ENCODE measurements at regions not wholly inside any gene's neighbourhood (a gene's known extent, or its start where the extent isn't known, plus 50 kb on each side); places are given as distances from the start of the nearest gene placed in this dataset.

DNA sequence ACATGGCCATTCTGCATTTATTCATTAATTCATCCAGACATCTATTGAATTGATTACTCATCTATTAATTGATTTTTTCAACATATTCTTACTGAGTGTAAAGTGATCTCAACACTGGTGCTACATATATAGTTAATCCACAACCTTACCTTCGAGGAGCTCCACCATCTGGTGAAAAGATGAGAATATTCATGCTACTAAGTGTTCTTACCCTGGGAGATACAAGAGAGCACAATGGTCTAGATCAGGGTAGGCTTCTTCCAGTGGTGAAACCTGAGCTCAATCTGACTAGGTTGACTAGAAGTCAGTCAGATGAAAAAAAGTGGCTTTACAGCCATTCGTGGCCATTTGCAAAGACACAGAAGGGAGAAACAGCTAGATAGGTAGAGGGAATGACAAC is 507.4 kb downstream of the ANKRD7 start:
- intact Hi-C loops (cut with DNase I): no loop called here

DNA sequence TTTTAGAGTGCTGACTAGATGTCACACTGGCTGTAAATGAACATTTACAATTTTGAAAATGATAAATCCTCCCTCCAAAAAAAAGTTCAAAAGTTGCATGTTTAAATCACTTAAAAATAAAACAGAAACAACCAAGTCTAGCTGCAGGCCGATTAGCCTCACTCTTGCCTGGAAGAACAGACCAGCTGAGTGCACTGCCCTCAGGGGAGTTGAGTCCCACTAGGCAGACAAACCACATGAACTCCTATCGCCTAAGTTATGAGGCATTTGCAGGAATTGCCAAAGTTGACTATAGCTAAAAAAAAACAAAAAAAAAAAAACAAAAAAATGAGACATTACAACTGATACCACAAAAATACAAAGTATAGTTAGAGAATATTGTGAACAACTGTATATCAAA is 510.0 kb downstream of the ANKRD7 start:
- Histone ChIP-seq H3K4me1 (no peaks in the 10 kb centered on the region), H3K9me3 (no peaks in the 10 kb centered on the region), H3K27me3 (no peaks in the 10 kb centered on the region), H3K36me3 (no peaks in the 10 kb centered on the region), H3K27ac (no peak overlapping the region), H3K4me3 (no peak overlapping the region)
- DNase-seq (ENCODE audit: extremely low spot score in 2 of 2): no peak
- TF ChIP-seq POLR2AphosphoS5 (IDR thresholded peaks at IDR 0.05; ENCODE audit: insufficient read depth in 1 of 2, low read depth in 1 of 2) (no peak), POLR2A (IDR thresholded peaks at IDR 0.05) (no peak)
- TF ChIP-seq, protein P1, sequence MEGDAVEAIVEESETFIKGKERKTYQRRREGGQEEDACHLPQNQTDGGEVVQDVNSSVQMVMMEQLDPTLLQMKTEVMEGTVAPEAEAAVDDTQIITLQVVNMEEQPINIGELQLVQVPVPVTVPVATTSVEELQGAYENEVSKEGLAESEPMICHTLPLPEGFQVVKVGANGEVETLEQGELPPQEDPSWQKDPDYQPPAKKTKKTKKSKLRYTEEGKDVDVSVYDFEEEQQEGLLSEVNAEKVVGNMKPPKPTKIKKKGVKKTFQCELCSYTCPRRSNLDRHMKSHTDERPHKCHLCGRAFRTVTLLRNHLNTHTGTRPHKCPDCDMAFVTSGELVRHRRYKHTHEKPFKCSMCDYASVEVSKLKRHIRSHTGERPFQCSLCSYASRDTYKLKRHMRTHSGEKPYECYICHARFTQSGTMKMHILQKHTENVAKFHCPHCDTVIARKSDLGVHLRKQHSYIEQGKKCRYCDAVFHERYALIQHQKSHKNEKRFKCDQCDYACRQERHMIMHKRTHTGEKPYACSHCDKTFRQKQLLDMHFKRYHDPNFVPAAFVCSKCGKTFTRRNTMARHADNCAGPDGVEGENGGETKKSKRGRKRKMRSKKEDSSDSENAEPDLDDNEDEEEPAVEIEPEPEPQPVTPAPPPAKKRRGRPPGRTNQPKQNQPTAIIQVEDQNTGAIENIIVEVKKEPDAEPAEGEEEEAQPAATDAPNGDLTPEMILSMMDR (IDR thresholded peaks at IDR 0.05): no peak
- intact Hi-C loops (cut with DNase I): no loop called here

More for the DNA sequence above, 507.4 kb downstream of the ANKRD7 start:
- H3K4me3 ChIP-seq: no peak overlapping the region
- no peaks in the 10 kb centered on the region for H3K4me1 ChIP-seq
- TF ChIP-seq POLR2A (IDR thresholded peaks at IDR 0.05) (no peak), POLR2AphosphoS5 (IDR thresholded peaks at IDR 0.05; ENCODE audit: insufficient read depth in 1 of 2, low read depth in 1 of 2) (no peak)
- TF ChIP-seq, protein P1 (IDR thresholded peaks at IDR 0.05): no peak
- no peak overlapping the region for H3K27ac ChIP-seq
- H3K27me3 ChIP-seq: no peaks in the 10 kb centered on the region
- no peaks in the 10 kb centered on the region for H3K9me3 ChIP-seq
- no peaks in the 10 kb centered on the region for H3K36me3 ChIP-seq
- no peak for DNase-seq (ENCODE audit: extremely low spot score in 2 of 2)

DNA sequence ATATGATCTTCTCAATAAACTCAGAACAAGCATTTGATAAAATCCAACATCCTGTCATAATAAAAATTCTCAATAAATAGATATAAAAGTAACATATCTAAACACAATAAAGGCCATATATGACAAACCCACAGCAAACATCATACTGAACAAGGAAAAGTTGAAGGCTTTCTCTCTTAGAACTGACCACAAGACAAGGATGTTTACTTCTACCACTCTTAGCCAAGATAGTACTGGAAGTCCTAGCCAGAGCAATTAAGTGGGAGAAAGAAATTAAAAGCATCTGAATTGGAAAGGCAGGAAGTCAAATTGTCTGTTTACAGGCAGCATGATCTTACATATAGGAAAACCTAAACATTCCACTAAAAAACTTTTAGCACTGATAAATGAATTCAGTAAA is 510.9 kb downstream of the ANKRD7 start:
- TF ChIP-seq POLR2AphosphoS5 (IDR thresholded peaks at IDR 0.05; ENCODE audit: insufficient read depth in 1 of 2, low read depth in 1 of 2): no peak
- TF ChIP-seq, protein P1 (IDR thresholded peaks at IDR 0.05): no peak
- TF ChIP-seq POLR2A (IDR thresholded peaks at IDR 0.05): no peak
- no peaks in the 10 kb centered on the region for H3K4me1 ChIP-seq
- no peak overlapping the region for H3K27ac ChIP-seq
- no peak overlapping the region for H3K4me3 ChIP-seq
- DNase-seq (ENCODE audit: extremely low spot score in 2 of 2): no peak
- no peaks in the 10 kb centered on the region for H3K36me3 ChIP-seq
- no peaks in the 10 kb centered on the region for H3K9me3 ChIP-seq
- intact Hi-C loops (cut with DNase I): no loop called here
- no peaks in the 10 kb centered on the region for H3K27me3 ChIP-seq

DNA sequence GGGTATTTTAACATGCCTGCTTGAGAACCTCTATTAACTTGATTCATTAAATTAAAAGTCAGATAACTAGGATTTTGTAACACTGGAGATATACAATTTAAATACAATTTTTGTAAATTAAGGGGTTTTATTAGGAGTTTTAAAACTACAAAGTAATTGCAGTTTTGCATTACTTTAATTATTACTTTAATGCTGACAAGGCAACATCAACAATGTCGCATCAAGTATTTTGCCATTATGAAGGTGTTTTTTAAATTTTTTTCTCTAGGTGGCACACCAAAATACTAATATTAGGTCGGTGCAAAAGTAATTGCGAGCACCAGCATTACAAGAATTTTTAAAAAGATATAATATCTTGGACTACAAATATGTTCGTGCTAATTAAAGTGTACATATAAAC is 513.4 kb downstream of the ANKRD7 start:
- Histone ChIP-seq H3K4me3 (no peak overlapping the region), H3K4me1 (no peaks in the 10 kb centered on the region), H3K36me3 (no peaks in the 10 kb centered on the region), H3K27me3 (no peaks in the 10 kb centered on the region), H3K27ac (no peak overlapping the region), H3K9me3 (no peaks in the 10 kb centered on the region)
- TF ChIP-seq POLR2AphosphoS5 (IDR thresholded peaks at IDR 0.05; ENCODE audit: insufficient read depth in 1 of 2, low read depth in 1 of 2) (no peak), POLR2A (IDR thresholded peaks at IDR 0.05) (no peak)
- TF ChIP-seq, protein P1 (IDR thresholded peaks at IDR 0.05): no peak
- DNase-seq (ENCODE audit: extremely low spot score in 2 of 2): no peak
- intact Hi-C loops (cut with DNase I): no loop called here

DNA sequence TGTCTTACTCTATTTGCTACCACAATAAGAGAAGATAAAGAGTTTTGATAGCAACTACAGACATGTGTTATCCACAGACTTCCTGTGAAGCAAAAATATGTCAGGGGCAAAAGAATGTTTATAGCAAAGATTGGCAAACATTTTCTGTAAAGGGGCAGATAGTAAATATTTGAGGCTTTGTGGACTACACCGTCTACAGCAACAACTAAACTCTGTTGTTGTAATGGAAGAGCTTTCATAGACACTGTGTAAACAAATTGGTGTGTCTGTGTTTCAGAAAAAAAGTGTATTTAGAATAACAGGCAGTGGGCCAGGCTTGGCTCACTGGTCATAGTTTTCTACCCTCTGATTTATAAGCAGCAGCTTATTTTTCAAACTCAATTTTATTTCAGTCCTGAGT is 521.4 kb downstream of the ANKRD7 start:
- Histone ChIP-seq H3K4me1 (no peaks in the 10 kb centered on the region), H3K9me3 (no peaks in the 10 kb centered on the region), H3K4me3 (no peak overlapping the region), H3K36me3 (no peaks in the 10 kb centered on the region), H3K27me3 (no peaks in the 10 kb centered on the region), H3K27ac (no peak overlapping the region)
- intact Hi-C loops (cut with DNase I): no loop called here
- TF ChIP-seq POLR2A (IDR thresholded peaks at IDR 0.05) (no peak), POLR2AphosphoS5 (IDR thresholded peaks at IDR 0.05; ENCODE audit: insufficient read depth in 1 of 2, low read depth in 1 of 2) (no peak)
- TF ChIP-seq, protein P1 (IDR thresholded peaks at IDR 0.05): no peak
- DNase-seq (ENCODE audit: extremely low spot score in 2 of 2): no peak

Measured in vagina (tissue), 2 donors.